Activated CD4-positive, CD25-positive, alpha-beta regulatory T cell (primary cell): ENCODE measurements at regions not wholly inside any gene's neighbourhood (a gene's known extent, or its start where the extent isn't known, plus 50 kb on each side); places are given as distances from the start of the nearest gene placed in this dataset.
"Not testable (repeated sequence)": the region's sequence is repeated elsewhere in the genome, so short reads cannot be mapped to it uniquely, and the experiment has no call there.

Experiments used
- DNase-seq, 4 experiments: peaks; one replicate each; lab custom pipeline; 2025; lab: John Stamatoyannopoulos, UW

DNA sequence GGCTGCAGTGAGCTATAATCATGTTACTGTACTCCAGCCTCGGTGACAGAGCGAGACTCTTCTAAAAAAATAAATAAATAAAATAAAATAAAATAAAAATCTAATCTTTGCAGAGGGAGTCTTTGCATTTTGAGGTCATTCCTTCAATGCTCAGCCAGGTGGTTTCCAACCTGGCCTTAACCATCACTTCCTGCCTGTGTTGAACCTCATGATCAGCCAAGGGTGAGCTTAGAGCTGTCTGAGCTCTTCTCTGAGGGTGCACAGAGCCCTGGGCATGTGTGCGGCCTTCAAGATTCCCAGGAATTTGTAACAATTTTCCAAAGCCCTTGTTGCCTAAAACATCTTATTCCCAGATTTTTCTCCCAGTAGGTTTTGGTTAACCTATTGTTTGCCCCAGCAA is 94.3 kb downstream of the KCNJ12 start:
- DNase-seq, result not testable (repeated sequence)

DNA sequence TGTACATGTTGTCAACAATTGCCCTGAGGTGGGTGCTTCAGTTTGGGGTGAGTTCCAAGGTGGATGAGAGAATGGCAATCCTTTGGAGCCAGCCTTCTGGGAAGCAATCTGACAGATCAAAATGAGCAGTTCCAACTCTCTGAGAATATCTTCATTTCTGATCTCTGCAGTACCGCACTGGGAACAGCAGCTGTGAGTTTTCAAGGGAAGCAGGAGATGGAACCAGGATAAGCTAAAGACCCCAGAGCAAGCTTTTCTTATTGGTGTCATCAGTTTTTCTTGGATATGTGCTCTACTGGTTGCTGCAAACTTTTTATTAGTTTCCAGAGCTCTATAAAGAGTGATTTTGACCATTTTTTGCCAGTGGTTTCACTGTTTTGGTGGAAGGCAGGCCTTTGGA is 94.7 kb downstream of the KCNJ12 start:
- no peak for DNase-seq

- DNase-seq, result no peak
These were observed 98.7 kb downstream of the KCNJ12 start for GRCh38 chr17:21474815-21475214.

- DNase-seq, result no peak
These were observed 99.4 kb downstream of the KCNJ12 start for GRCh38 chr17:21475571-21475970.

DNA sequence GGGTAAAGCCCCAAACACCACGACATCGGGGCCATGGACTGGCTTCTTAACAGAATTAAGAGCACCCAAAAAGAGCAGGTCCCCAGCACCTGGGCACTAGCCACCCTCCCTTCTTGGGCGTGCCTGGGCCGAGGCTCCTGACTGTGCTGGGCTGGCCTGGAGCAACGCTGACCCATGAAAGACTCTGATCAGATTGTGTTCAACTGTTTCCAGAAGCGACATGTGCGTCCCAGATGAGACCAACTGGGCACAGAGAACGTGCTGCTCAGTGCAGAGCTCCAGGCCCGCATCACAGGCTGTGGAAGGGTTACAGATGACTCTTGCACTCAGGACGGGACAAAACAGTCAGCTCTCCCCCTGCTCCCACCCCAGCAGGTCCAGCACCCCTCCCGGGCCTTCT is 100.7 kb downstream of the KCNJ12 start:
- no peak for DNase-seq

- DNase-seq, result no peak
These were observed 106.2 kb downstream of the KCNJ12 start for GRCh38 chr17:21482189-21482865.

DNA sequence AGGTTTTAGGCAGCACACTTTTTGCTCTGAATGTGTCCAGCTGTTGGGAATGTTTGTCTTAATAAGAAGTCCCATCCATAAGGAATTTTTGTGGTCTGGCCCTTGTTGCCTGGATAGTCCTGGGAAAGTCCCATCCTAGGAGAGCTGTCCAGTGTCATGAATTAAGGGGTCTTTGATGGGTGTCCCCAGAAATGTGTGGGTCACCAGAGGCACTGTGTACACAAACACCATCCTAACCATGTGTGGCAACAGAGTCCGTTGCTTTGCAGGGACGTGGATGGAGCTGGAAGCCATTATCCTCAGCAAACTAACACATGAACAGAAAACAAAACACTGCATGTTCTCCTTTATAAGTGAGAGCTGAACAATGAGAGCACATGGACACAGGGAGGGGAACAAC is 111.9 kb downstream of the KCNJ12 start:
- not testable (repeated sequence) for DNase-seq

DNA sequence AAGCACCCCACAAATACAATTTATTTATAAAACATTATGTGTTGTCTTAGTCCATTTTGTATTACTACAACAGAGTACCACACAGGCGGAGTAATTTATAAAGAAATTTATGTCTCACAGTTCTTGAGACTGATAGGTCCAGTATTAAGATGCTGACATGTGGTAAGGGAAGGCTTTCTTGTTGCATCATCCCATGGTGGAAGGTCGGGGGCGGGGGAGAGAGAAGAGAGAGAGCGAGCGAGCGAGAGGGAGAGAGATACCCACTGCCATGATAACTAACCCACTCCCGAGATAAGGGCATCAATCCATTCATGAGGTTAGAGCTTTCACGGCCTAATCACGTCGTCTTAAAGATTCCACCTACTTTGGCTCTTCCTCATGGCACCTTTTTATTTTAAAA is 117.8 kb downstream of the KCNJ12 start:
- DNase-seq, result no peak

DNA sequence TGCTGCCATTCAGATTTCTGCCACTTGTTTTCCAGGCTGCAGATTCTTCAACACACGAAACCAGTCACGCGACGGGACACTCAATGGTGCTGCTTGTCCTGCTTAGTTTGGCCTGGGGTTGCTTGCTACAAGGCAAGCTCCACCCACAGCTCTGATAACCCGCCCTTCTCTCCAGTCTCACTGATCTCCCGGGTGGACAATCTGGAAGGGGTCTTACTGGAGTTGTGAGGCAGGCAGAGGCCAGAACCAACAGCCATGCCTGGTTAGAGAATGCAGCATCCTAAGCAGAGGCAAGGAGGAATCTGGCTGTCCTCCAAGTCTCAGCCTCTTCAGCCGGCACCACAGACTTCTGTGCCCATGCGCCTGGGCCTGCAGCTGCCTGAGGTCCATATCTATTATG is 119.1 kb downstream of the KCNJ12 start:
- no peak for DNase-seq

DNA sequence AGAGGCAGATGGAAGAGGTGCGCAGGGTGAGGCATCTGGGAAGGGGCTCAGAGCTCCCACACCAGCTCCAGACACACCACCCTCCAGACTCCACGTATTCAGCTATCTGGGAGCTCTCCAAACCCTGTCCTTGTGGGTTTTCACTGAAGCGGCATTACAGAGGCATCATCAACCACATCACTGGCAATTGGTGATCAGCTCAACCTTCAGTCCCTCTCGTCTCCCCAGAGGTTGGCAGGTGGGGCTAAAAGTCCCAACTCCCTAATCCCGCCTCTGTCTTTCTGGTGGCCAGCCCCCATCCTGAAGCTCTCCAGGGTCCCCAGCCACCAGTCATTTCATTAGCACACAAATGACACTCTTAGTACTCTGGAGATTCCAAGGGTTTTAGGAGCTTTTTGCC is 123.9 kb downstream of the KCNJ12 start:
- no peak for DNase-seq

DNA sequence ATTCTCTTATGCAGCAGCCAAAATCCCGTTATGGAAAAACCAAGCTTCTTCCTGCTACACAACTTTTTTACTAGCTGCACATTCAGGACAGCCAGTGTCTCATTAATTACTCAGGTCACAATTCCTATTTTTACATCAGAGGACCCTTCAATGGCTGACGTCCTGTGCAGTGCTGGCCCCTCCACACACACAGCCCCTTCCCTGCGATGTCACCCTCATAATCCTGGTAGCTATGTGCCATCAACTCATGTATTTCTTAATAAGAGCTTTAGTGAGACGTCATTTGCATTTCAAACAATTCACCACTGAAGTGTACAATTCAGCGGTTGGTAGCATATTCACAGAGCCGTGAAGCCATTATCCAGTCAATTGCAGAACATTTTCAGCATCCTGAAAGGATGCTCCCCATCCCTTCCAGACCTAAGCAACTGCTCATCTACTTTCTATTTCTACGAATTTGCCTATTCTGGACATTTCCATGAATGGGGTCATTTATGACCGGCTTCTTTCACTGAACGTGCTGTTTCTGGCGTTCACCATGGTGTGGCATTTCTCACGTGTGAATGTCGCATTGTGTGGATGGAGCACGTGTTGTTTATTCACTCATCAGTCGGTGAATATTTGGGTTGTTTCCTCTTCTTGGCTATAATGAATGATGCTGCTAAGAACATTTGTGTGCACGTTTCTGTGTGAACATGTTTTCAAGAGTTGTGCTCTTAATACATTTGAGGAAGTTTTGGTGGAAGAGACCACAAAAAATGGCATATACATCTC is 126.0 kb downstream of the KCNJ12 start:
- DNase-seq, result not testable (repeated sequence)

- DNase-seq, result no peak
These were observed 130.0 kb downstream of the KCNJ12 start for GRCh38 chr17:21505819-21506815.

DNA sequence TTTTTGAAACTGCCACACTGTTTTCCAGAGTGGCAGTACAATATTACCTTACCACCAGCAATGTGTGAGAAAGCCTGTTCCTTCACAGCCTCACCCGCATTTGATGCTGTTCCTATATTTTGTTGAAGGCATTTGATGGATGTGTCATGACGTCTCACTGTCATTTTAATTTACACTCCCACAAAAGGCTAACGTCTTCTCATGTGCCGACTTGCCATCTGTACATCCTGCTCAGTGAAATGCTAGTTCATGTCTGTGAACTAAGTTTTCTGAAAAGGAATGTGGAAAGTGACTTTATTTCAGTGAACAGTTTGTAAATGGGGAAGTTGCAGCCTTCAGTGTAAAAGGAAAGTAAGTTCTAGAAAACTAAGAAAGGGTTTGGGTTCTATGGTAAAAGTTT is 131.6 kb downstream of the KCNJ12 start:
- DNase-seq, result not testable (repeated sequence)

DNA sequence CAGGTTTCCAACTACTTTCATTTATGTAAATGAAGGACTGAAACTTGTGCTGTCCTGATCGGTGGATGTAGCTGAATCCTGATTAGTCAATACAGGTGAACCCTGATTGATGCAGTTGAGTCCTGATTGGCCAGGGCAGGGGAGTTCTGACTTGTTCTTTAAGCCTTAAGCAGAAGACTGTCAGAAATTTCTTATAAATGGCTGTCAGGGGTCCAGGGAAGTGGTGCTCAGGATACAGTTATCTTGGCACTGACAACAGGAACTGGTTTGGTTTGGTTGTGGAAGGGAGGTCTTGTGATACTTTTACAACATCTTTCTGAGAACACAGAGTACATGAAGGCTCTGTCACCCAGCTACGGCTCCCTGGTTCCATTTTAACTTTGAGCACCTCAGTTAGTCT is 132.1 kb downstream of the KCNJ12 start:
- no peak for DNase-seq

GRCh38 chr17:21509356-21509755 is 133.2 kb downstream of the KCNJ12 start:
- not testable (repeated sequence) for DNase-seq

DNA sequence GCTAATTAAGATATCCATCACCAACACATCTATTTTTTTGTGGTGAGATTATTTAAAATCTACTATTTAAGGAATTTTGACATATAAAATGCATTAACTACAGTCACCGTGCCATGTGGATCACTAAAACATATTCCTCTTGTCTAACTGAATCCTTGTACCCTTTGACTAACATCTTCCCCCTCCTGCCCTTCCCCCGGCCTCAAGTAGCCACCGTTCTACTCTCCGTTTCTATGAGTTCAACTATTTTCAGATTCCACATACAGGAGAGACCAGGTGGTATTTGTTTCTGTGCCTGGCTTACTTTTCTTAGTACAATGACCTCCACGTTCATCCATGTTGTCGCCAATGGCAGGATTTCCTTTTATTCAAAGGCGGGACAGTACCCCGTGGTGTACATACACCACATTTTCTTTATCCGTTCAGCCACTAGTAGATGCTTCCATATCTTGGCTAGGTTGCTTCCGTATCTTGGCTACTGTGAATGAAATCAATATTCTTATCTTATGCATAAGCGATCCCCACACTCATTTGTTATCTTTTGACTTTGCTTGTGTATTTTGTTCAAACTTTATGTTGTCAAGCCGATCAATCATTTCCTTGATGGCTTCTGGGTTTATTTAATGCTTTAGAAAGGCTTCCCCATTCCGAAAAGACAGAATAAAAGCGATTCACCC is 134.7 kb downstream of the KCNJ12 start:
- DNase-seq, result no peak

DNA sequence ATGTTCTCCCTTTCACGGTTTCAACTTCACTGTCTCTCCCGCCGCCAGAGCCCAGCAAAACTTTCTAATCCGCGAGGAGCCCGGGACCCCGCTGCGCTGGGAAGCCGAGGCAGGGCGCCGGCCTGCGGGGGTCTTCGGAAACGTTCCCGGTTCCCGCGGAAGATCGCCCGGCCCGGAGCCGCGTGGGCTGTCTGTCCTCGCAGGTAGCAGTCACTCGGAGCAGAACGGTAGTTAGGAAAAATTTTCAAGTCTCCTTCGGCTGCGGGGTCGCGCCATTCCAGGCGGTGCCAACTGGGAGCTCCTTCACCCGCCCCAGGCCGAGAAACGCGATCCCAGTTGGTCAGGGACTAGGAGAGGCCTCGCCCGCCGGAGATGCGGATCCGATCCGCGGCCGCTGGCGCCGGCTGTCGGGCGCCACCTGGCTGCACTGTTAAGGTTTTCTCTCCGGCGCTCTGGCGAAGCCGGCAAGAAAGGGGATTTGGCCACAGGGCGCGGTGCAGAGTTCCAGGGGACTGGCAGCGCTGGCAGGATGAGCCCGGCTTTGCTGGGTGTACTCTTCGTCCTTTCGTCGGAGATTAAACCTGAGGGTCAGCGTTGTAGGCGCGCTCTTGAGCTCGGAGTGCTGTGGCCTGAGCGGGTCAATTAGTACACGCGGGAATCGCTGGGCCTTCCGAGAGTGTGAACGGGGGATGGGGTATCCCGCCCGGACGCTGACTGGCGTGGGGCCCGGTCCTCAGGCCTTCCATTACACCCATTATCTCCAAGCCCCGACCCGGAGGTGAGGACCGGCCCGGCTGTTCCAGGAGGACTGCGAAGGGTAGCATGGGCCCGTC is 135.4 kb downstream of the KCNJ12 start:
- DNase-seq, result peak; percentile 28 to 48 (median 34)

DNA sequence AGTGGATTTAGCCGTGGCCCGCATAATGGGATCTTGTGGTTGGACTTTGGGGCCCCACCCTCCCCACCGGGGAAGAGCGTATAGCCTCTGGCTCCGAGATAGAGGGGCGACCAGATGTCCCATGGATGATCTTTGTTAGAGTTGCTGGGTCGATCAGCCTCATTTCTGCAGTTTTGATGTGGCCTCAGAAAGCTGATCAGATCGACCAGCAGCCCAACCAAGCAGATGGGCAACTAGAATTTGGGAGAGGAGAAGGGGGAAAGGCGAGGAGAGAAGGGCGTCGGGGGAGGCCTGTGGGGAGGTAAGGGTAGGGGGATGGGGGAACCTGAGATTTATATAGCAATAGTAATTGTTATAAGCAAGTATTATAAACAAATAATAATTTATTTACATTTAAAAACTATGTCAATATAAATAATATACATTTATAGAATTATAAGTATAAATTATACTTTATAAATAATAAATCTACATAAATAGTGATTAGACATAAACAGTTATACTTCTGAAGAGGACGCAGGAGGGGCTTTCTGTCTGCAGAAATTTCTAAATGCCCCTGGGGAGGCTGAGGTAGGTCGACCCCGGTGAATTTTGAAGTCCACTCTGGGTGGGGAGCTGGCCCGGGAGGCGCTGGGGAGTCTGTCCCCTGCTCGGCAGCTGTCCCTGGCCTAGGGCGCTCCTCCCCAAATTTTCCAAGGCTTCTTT is 136.3 kb downstream of the KCNJ12 start:
- no peak for DNase-seq

- DNase-seq, result peak; percentile 52 to 67 (median 55)
These were observed 136.9 kb downstream of the KCNJ12 start for GRCh38 chr17:21513012-21513570.

- DNase-seq, result not testable (repeated sequence)
These were observed 138.4 kb downstream of the KCNJ12 start for GRCh38 chr17:21514567-21514966.
